Nephron (organoid): ENCODE measurements at regions not wholly inside any gene's neighbourhood (a gene's known extent, or its start where the extent isn't known, plus 50 kb on each side); places are given as distances from the start of the nearest gene placed in this dataset.

Source experiments
- H3K27ac Mint-ChIP-seq, 3 experiments: 2 replicates each; pipeline ENCODE4 v1.8.0; 2020; ENCODE audit warnings: mixed read lengths in 3 of 3, mild to moderate bottlenecking in 2 of 3, moderate library complexity in 1 of 3
- H3K27me3 Mint-ChIP-seq: 2 replicates; pipeline ENCODE4 v1.8.0; 2021; ENCODE audit warnings: low read depth, mild to moderate bottlenecking, moderate library complexity, mixed read lengths
- H3K36me3 Mint-ChIP-seq: 2 replicates; pipeline ENCODE4 v1.8.0; 2020; ENCODE audit warnings: low read depth, mixed read lengths
- H3K4me1 Mint-ChIP-seq: 2 replicates; pipeline ENCODE4 v1.8.0; 2020; ENCODE audit warnings: mixed read lengths
- H3K4me3 Mint-ChIP-seq, 3 experiments: 2 replicates each; pipeline ENCODE4 v1.8.0; 2020; ENCODE audit warnings: mild to moderate bottlenecking in 3 of 3, mixed read lengths in 3 of 3, moderate library complexity in 2 of 3
- H3K9me3 Mint-ChIP-seq: 2 replicates; pipeline ENCODE4 v1.8.0; 2020; ENCODE audit warnings: mixed read lengths
- CTCF ChIP-seq, 3 experiments: fragments of 200-600 bp; sonication (generic); IDR thresholded peaks; one replicate each; pipeline ENCODE4 v1.5.0; 2021; ENCODE audit warnings: antibody characterized with exemption in 3 of 3; ENCODE audit not compliant: unreplicated experiment in 3 of 3

GRCh38 chr10:123398180-123398591 is 244.0 kb downstream of the BUB3 start:
- no peaks in the 10 kb centered on the region for H3K27me3 Mint-ChIP-seq
- H3K9me3 Mint-ChIP-seq = peaks cover 2% of the 10 kb centered on the region
- no peak for TF ChIP-seq CTCF (IDR thresholded peaks at IDR 0.05; ENCODE audit: unreplicated experiment in 3 of 3)
- no peak overlapping the region for H3K4me3 Mint-ChIP-seq
- no peak overlapping the region for H3K27ac Mint-ChIP-seq
- no peaks in the 10 kb centered on the region for H3K36me3 Mint-ChIP-seq
- H3K4me1 Mint-ChIP-seq = no peaks in the 10 kb centered on the region

- no peaks in the 10 kb centered on the region for H3K27me3 Mint-ChIP-seq
- H3K27ac Mint-ChIP-seq = no peak overlapping the region
- H3K36me3 Mint-ChIP-seq = no peaks in the 10 kb centered on the region
- no peak overlapping the region for H3K4me3 Mint-ChIP-seq
- peaks cover 7% of the 10 kb centered on the region for H3K9me3 Mint-ChIP-seq
- no peaks in the 10 kb centered on the region for H3K4me1 Mint-ChIP-seq
- no peak for TF ChIP-seq CTCF (IDR thresholded peaks at IDR 0.05; ENCODE audit: unreplicated experiment in 3 of 3)
These were observed 244.6 kb downstream of the BUB3 start for GRCh38 chr10:123398756-123399155.

GRCh38 chr10:123399276-123399839 is 245.2 kb downstream of the BUB3 start:
- H3K4me3 Mint-ChIP-seq = no peak overlapping the region
- H3K36me3 Mint-ChIP-seq = peaks cover 1% of the 10 kb centered on the region
- H3K4me1 Mint-ChIP-seq = no peaks in the 10 kb centered on the region
- TF ChIP-seq CTCF (IDR thresholded peaks at IDR 0.05; ENCODE audit: unreplicated experiment in 3 of 3) = no peak
- H3K9me3 Mint-ChIP-seq = peaks cover 9% of the 10 kb centered on the region
- H3K27me3 Mint-ChIP-seq = no peaks in the 10 kb centered on the region
- no peak overlapping the region for H3K27ac Mint-ChIP-seq

- Mint-ChIP-seq H3K36me3 (peaks cover 6% of the 10 kb centered on the region), H3K27ac (no peak overlapping the region), H3K4me1 (no peaks in the 10 kb centered on the region), H3K4me3 (no peak overlapping the region), H3K27me3 (peaks cover 5% of the 10 kb centered on the region), H3K9me3 (peaks cover 22% of the 10 kb centered on the region)
- no peak for TF ChIP-seq CTCF (IDR thresholded peaks at IDR 0.05; ENCODE audit: unreplicated experiment in 3 of 3)
These were observed 247.8 kb downstream of the BUB3 start for GRCh38 chr10:123402021-123402420.

GRCh38 chr10:123402656-123403055 is 248.5 kb downstream of the BUB3 start:
- TF ChIP-seq CTCF (IDR thresholded peaks at IDR 0.05; ENCODE audit: unreplicated experiment in 3 of 3) = no peak
- Mint-ChIP-seq H3K4me1 (no peaks in the 10 kb centered on the region), H3K27me3 (peaks cover 7% of the 10 kb centered on the region), H3K27ac (no peak overlapping the region), H3K4me3 (no peak overlapping the region), H3K9me3 (peaks cover 24% of the 10 kb centered on the region), H3K36me3 (peaks cover 6% of the 10 kb centered on the region)

GRCh38 chr10:123404357-123404756 is 250.2 kb downstream of the BUB3 start:
- Mint-ChIP-seq H3K27me3 (peaks cover 11% of the 10 kb centered on the region), H3K4me3 (no peak overlapping the region), H3K27ac (no peak overlapping the region), H3K9me3 (peaks cover 24% of the 10 kb centered on the region), H3K36me3 (peaks cover 6% of the 10 kb centered on the region), H3K4me1 (peaks cover under 1% of the 10 kb centered on the region)
- no peak for TF ChIP-seq CTCF (IDR thresholded peaks at IDR 0.05; ENCODE audit: unreplicated experiment in 3 of 3)
